GM12892 (cell line): ENCODE measurements at regions not wholly inside any gene's neighbourhood (a gene's known extent, or its start where the extent isn't known, plus 50 kb on each side); places are given as distances from the start of the nearest gene placed in this dataset.

Experiments used
- POLR2A ChIP-seq: IDR thresholded peaks from 2 replicates; pipeline ENCODE4 v1.6.1; 2011; ENCODE audit warnings: low read depth, low read length, control low read depth
- POLR2AphosphoS5 ChIP-seq: IDR thresholded peaks from 2 replicates; pipeline ENCODE4 v1.6.1; 2011; ENCODE audit warnings: low read depth, low read length, control low read depth
- TAF1 ChIP-seq: IDR thresholded peaks from 2 replicates; pipeline ENCODE4 v1.6.1; 2011; ENCODE audit warnings: low read depth, mild to moderate bottlenecking, control low read depth, low read length, borderline replicate concordance

GRCh38 chr3:67719333-67719732, 64.9 kb upstream of the SUCLG2 start:
- no peak for TF ChIP-seq POLR2AphosphoS5
- no peak for TF ChIP-seq POLR2A
- TF ChIP-seq TAF1: no peak
